DOHH2 (cell line): ENCODE measurements at regions not wholly inside any gene's neighbourhood (a gene's known extent, or its start where the extent isn't known, plus 50 kb on each side); places are given as distances from the start of the nearest gene placed in this dataset.
A peak's percentile ranks its signal among the peaks of the same experiment; 100 is the strongest.

ENCODE experiments used
- H3F3A ChIP-seq: fragments of 200-600 bp; sonication (generic), shearing (Covaris generic); 2 replicates; pipeline ENCODE4 v1.6.0; 2016; ENCODE audit warnings: antibody characterized with exemption, mild to moderate bottlenecking; ENCODE audit not compliant: control insufficient read depth, insufficient read depth
- H3K27ac ChIP-seq: fragments of 200-600 bp; sonication (generic); 2 replicates; pipeline ENCODE4 v1.5.1; 2014; ENCODE audit warnings: low read depth, mild to moderate bottlenecking, low read length, moderate library complexity
- H3K27me3 ChIP-seq: fragments of 200-600 bp; sonication (generic); 2 replicates; pipeline ENCODE4 v1.6.1; 2014; ENCODE audit warnings: mild to moderate bottlenecking, low read length, mixed read lengths; ENCODE audit not compliant: control insufficient read depth
- H3K36me3 ChIP-seq: fragments of 200-600 bp; sonication (generic); 2 replicates; pipeline ENCODE4 v1.6.1; 2014; ENCODE audit warnings: mild to moderate bottlenecking, low read length, moderate library complexity, mixed read lengths; ENCODE audit not compliant: control insufficient read depth
- H3K4me1 ChIP-seq: fragments of 200-600 bp; sonication (generic); 2 replicates; pipeline ENCODE4 v1.6.1; 2014; ENCODE audit warnings: mild to moderate bottlenecking, low read length, mixed read lengths; ENCODE audit not compliant: control insufficient read depth
- H3K4me2 ChIP-seq: fragments of 200-600 bp; sonication (generic); 2 replicates; pipeline ENCODE4 v1.6.0; 2014; ENCODE audit warnings: mild to moderate bottlenecking, low read length, moderate library complexity
- H3K4me3 ChIP-seq: fragments of 200-600 bp; sonication (generic); 2 replicates; pipeline ENCODE4 v1.5.1; 2014; ENCODE audit warnings: mild to moderate bottlenecking, low read length, mixed read lengths
- H3K79me2 ChIP-seq: fragments of 200-600 bp; sonication (generic); 2 replicates; pipeline ENCODE4 v1.6.1; 2014; ENCODE audit warnings: mild to moderate bottlenecking, low read length, mixed read lengths; ENCODE audit not compliant: control insufficient read depth
- H3K9me2 ChIP-seq: fragments of 200-600 bp; sonication (generic); replicated peaks from 2 replicates; pipeline ENCODE4 v1.6.1; 2014; ENCODE audit warnings: mild to moderate bottlenecking, low read length, mixed read lengths; ENCODE audit not compliant: control insufficient read depth
- H3K9me3 ChIP-seq: fragments of 200-600 bp; sonication (generic); 2 replicates; pipeline ENCODE4 v1.6.1; 2014; ENCODE audit warnings: antibody characterized with exemption, low read length, mixed read lengths; ENCODE audit not compliant: control insufficient read depth, insufficient read depth
- H4K20me1 ChIP-seq: fragments of 200-600 bp; sonication (generic); 2 replicates; pipeline ENCODE4 v1.6.0; 2014; ENCODE audit warnings: low read depth, mild to moderate bottlenecking, antibody characterized with exemption, low read length, moderate library complexity; ENCODE audit not compliant: control insufficient read depth, insufficient read depth
- CTCF ChIP-seq: fragments of 200-600 bp; sonication (generic); IDR thresholded peaks from one replicate; pipeline ENCODE4 v1.5.1; 2014; ENCODE audit warnings: antibody characterized with exemption, mild to moderate bottlenecking, low read depth, low read length; ENCODE audit not compliant: poor library complexity, severe bottlenecking
- EZH2phosphoT487 ChIP-seq: fragments of 200-600 bp; sonication (generic); IDR thresholded peaks from 2 replicates; pipeline ENCODE4 v1.6.1; 2017; ENCODE audit warnings: borderline replicate concordance, mild to moderate bottlenecking, antibody characterized with exemption, low read length, moderate library complexity, mixed read lengths

GRCh38 chr11:103844327-103845215, 191.9 kb upstream of the DDI1 start:
- TF ChIP-seq EZH2phosphoT487 = no peak
- no peak for TF ChIP-seq CTCF
- no peaks in the 10 kb centered on the region for H4K20me1 ChIP-seq
- H3F3A ChIP-seq = no peaks in the 10 kb centered on the region
- no peaks in the 10 kb centered on the region for H3K27me3 ChIP-seq
- H3K79me2 ChIP-seq = no peaks in the 10 kb centered on the region
- no peaks in the 10 kb centered on the region for H3K36me3 ChIP-seq
- H3K27ac ChIP-seq = no peak overlapping the region
- no peaks in the 10 kb centered on the region for H3K9me2 ChIP-seq
- peak overlapping the region; percentile 7; the same call in 1 of the 2 replicates for H3K4me3 ChIP-seq
- H3K4me1 ChIP-seq = peaks cover 14% of the 10 kb centered on the region
- H3K4me2 ChIP-seq = peak overlapping the region; percentile 48
- no peaks in the 10 kb centered on the region for H3K9me3 ChIP-seq

- Histone ChIP-seq H3K9me2 (no peaks in the 10 kb centered on the region), H3K27me3 (no peaks in the 10 kb centered on the region), H3K4me2 (no peak overlapping the region), H3K79me2 (no peaks in the 10 kb centered on the region), H3K27ac (no peak overlapping the region), H3F3A (no peaks in the 10 kb centered on the region), H3K4me3 (no peak overlapping the region), H4K20me1 (no peaks in the 10 kb centered on the region), H3K4me1 (peaks cover 14% of the 10 kb centered on the region), H3K9me3 (no peaks in the 10 kb centered on the region), H3K36me3 (no peaks in the 10 kb centered on the region)
- no peak for TF ChIP-seq CTCF
- TF ChIP-seq EZH2phosphoT487 = no peak
Measured at GRCh38 chr11:103845331-103845730, 191.1 kb upstream of the DDI1 start.

GRCh38 chr11:103848686-103849085, 187.8 kb upstream of the DDI1 start:
- H3K27me3 ChIP-seq = no peaks in the 10 kb centered on the region
- TF ChIP-seq CTCF (no peak), EZH2phosphoT487 (no peak)
- no peak overlapping the region for H3K4me3 ChIP-seq

More at GRCh38 chr11:103848686-103849085, 187.8 kb upstream of the DDI1 start:
- Histone ChIP-seq H3K9me3 (no peaks in the 10 kb centered on the region), H3K4me2 (no peak overlapping the region), H4K20me1 (no peaks in the 10 kb centered on the region), H3K36me3 (no peaks in the 10 kb centered on the region), H3F3A (no peaks in the 10 kb centered on the region), H3K9me2 (no peaks in the 10 kb centered on the region), H3K79me2 (no peaks in the 10 kb centered on the region), H3K27ac (no peak overlapping the region), H3K4me1 (peaks cover 14% of the 10 kb centered on the region)
